K562 (cell line): ENCODE measurements at regions not wholly inside any gene's neighbourhood (a gene's known extent, or its start where the extent isn't known, plus 50 kb on each side); places are given as distances from the start of the nearest gene placed in this dataset.

ENCODE experiments used
- ATAC-seq: fragments of 200-7000 bp; cut with Tn5 transposase; 3 replicates; pipeline ENCODE4 v1.9.1; 2020; ENCODE audit warnings: moderate library complexity
- BruUV-seq: library from RNA; stranded (reverse); fragments of 400-500 nt; replicated peaks from 2 replicates; lab custom pipeline; 2021; lab: Mats Ljungman, UMichigan
- CTCF ChIA-PET: fragments of 300-600 bp; formaldehyde crosslinking; extraction: SDS; loops from one replicate; lab custom pipeline; 2021; ENCODE audit warnings: low intra/inter-chr PET ratio; lab: Yijun Ruan, JAX
- POLR2A ChIA-PET: fragments of 300-600, 350-650 bp; sonication (Branson Sonifier 250); formaldehyde crosslinking; extraction: SDS; loops from one replicate; lab custom pipeline; 2021; ENCODE audit warnings: antibody characterized with exemption, inconsistent platforms; lab: Yijun Ruan, JAX
- DNase-seq, 4 experiments: peaks; one replicate each; pipeline versions ENCODE4 v3.0.0 to v3.0.0-alpha.2; 2011 to 2018; ENCODE audit warnings: low spot score in 3 of 4, mixed read lengths in 3 of 4; ENCODE audit errors: extremely low read depth in 1 of 4
- FAIRE-seq: peaks from 2 replicates; lab custom pipeline; 2011; peaks lifted over from hg19 to GRCh38; lab: Jason Lieb, UNC
- H2AFZ ChIP-seq: 2 replicates; pipeline ENCODE4 v1.6.0; 2011; ENCODE audit warnings: low read depth, low read length, control low read depth, inconsistent platforms
- H3K27ac ChIP-seq: fragments of 200-600 bp; 3 replicates; pipeline ENCODE4 v1.8.0; 2011; ENCODE audit warnings: low read depth, mild to moderate bottlenecking, control low read depth, inconsistent platforms, low read length, moderate library complexity, mixed read lengths; ENCODE audit errors: extremely low read depth
- H3K27me3 ChIP-seq, 2 experiments: fragments of 300-600 bp in 1 of 2; 2 replicates in 1 of 2; 3 replicates in 1 of 2; pipeline versions ENCODE4 v1.6.0 to v1.8.0; 2011; ENCODE audit warnings: inconsistent platforms in 2 of 2, low read length in 2 of 2, mild to moderate bottlenecking in 1 of 2, mixed read lengths in 1 of 2, moderate library complexity in 1 of 2; ENCODE audit not compliant: control insufficient read depth in 2 of 2, insufficient read depth in 2 of 2
- H3K36me3 ChIP-seq: fragments of 300-600 bp; 3 replicates; pipeline ENCODE4 v1.8.0; 2011; ENCODE audit warnings: mild to moderate bottlenecking, low read length, inconsistent platforms; ENCODE audit not compliant: control insufficient read depth, insufficient read depth
- H3K4me1 ChIP-seq, 2 experiments: fragments of 200-600 bp in 1 of 2; replicated peaks in 1 of 2; 2 replicates in 1 of 2; 3 replicates in 1 of 2; pipeline versions ENCODE4 v1.5.1 to v1.8.0; 2011; ENCODE audit warnings: inconsistent platforms in 2 of 2, low read length in 2 of 2, mild to moderate bottlenecking in 1 of 2, mixed read lengths in 1 of 2, moderate library complexity in 1 of 2; ENCODE audit not compliant: control insufficient read depth in 2 of 2, insufficient read depth in 2 of 2
- H3K4me2 ChIP-seq: 2 replicates; pipeline ENCODE4 v1.6.1; 2011; ENCODE audit warnings: low read length, control low read depth, inconsistent platforms, mixed read lengths; ENCODE audit not compliant: insufficient read depth
- H3K4me3 ChIP-seq: fragments of 200-600 bp; sonication (generic), shearing (Covaris generic); 2 replicates; pipeline ENCODE4 v1.5.1; 2016; ENCODE audit warnings: control low read depth, inconsistent platforms
- H3K79me2 ChIP-seq: fragments of 200-600 bp; 3 replicates; pipeline ENCODE4 v1.8.0; 2011; ENCODE audit warnings: low read length, inconsistent platforms; ENCODE audit not compliant: control insufficient read depth, insufficient read depth
- H3K9ac ChIP-seq, 2 experiments: 2 replicates each; pipeline versions ENCODE4 v1.6.0 to v1.6.1; 2011; ENCODE audit warnings: low read depth in 2 of 2, low read length in 2 of 2, control low read depth in 1 of 2, inconsistent platforms in 1 of 2, mild to moderate bottlenecking in 1 of 2, mixed read lengths in 1 of 2; ENCODE audit not compliant: insufficient read depth in 1 of 2
- H3K9me1 ChIP-seq: one replicate; pipeline ENCODE4 v1.6.0; 2011; ENCODE audit warnings: inconsistent platforms, mild to moderate bottlenecking, low read length, moderate library complexity; ENCODE audit not compliant: control insufficient read depth, insufficient read depth
- H3K9me3 ChIP-seq: replicated peaks from 2 replicates; pipeline ENCODE4 v1.5.1; 2011; ENCODE audit warnings: low read depth, low read length, inconsistent platforms; ENCODE audit not compliant: control insufficient read depth, insufficient read depth
- H4K20me1 ChIP-seq: replicated peaks from 2 replicates; pipeline ENCODE4 v1.6.1; 2011; ENCODE audit warnings: low read length, inconsistent platforms, mixed read lengths; ENCODE audit not compliant: control insufficient read depth, insufficient read depth
- BCOR ChIP-seq: fragments of 450-650 bp; IDR thresholded peaks from 2 replicates; pipeline ENCODE4 v1.6.1; 2016
- CHD2 ChIP-seq: IDR thresholded peaks from 2 replicates; pipeline ENCODE4 v1.6.1; 2011; ENCODE audit warnings: low read depth, low read length
- COPS2 ChIP-seq: fragments of 450-650 bp; conservative IDR thresholded peaks from 2 replicates; pipeline ENCODE4 v1.6.1; 2016; ENCODE audit warnings: mild to moderate bottlenecking, moderate library complexity
- HEY1 ChIP-seq: fragments of 250-450 bp; sonication (Bioruptor Pico); IDR thresholded peaks from 2 replicates; pipeline ENCODE4 v1.5.0; 2020; ENCODE audit warnings: mild to moderate bottlenecking, moderate library complexity, borderline replicate concordance
- HNRNPH1 ChIP-seq: fragments of 200-400 bp; formaldehyde crosslinking; optimal IDR thresholded peaks from 2 replicates; pipeline ENCODE3; 2017; ENCODE audit warnings: low read depth, mild to moderate bottlenecking, low read length, moderate library complexity
- POU5F1 ChIP-seq: fragments of 150-350 bp; IDR thresholded peaks from 2 replicates; pipeline ENCODE4 v1.6.1; 2014; ENCODE audit warnings: borderline replicate concordance, low read length, low read depth, mild to moderate bottlenecking; ENCODE audit not compliant: partially characterized antibody
- PYGO2 ChIP-seq: fragments of 450-650 bp; IDR thresholded peaks from 2 replicates; pipeline ENCODE4 v1.6.1; 2016; ENCODE audit warnings: mild to moderate bottlenecking, missing genetic modification characterization, moderate library complexity, missing compliant biosample characterization
- RAD51 ChIP-seq: fragments of 450-650 bp; IDR thresholded peaks from 2 replicates; pipeline ENCODE4 v1.7.1; 2016; ENCODE audit warnings: low read depth, mild to moderate bottlenecking, borderline replicate concordance
- RBM25 ChIP-seq: fragments of 200-400 bp; formaldehyde crosslinking; IDR thresholded peaks from 2 replicates; pipeline ENCODE4 v1.6.1; 2018; ENCODE audit warnings: low read length, low read depth, moderate library complexity; ENCODE audit not compliant: severe bottlenecking
- TRIM25 ChIP-seq: fragments of 450-650 bp; IDR thresholded peaks from 2 replicates; pipeline ENCODE4 v1.7.0; 2016; ENCODE audit warnings: borderline replicate concordance
- TRIM28 ChIP-seq: fragments of 450-650 bp; IDR thresholded peaks from 2 replicates; pipeline ENCODE4 v1.6.1; 2017
- ZNF24 ChIP-seq: fragments of 450-650 bp; IDR thresholded peaks from 2 replicates; pipeline ENCODE4 v1.6.1; 2016
- ZNF79 ChIP-seq: fragments of 250-450 bp; sonication (Bioruptor Pico); IDR thresholded peaks from 2 replicates; pipeline ENCODE4 v1.4.0; 2020; ENCODE audit warnings: low read depth, mild to moderate bottlenecking, moderate library complexity
- WGBS: fragments of 100-300 bp; shearing (Covaris generic); methylation state at CpG from one replicate; pipeline ENCODE4 v1.1.6; 2016; ENCODE audit warnings: low coverage, mixed read lengths; ENCODE audit not compliant: insufficient coverage; ENCODE audit errors: missing lambda C conversion rate; 5-methylcytosine and 5-hydroxymethylcytosine counted together
- in situ Hi-C: fragments of 300-500 bp; cut with MboI; formaldehyde crosslinking; loops from 4 replicates; pipeline ENCODE4 v1.15.0; 2018; ENCODE audit warnings: inconsistent platforms, mixed read lengths
- intact Hi-C: fragments of 100-400 bp; cut with micrococcal nuclease; formaldehyde crosslinking; loops from 2 replicates; pipeline ENCODE4 v1.14.2; 2022

DNA sequence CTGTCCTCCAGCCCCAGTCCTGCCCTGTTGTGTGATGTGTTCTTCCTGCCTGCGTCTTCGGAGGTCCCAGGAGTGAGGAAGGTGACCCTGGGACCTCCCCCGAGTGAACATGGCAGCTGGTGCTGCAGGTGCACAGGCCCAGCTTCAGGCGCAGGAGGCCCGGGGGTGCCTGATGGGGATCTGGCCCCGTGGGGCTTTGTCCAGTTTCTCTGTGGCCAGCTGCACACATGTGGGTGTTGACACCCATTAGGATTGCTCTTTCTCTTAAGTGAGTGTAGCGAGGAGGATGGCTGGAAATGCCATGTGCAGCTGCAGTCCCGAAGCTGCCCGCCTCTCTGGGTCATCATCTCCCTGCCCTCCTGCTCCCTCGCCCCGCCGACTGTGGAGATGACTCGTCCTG lies 1279.7 kb downstream of the BRD1 start (continued):
- TF ChIP-seq TRIM25 (no peak), RAD51 (no peak), HEY1 (CRISPR knock-in tag) (no peak), HNRNPH1 (no peak), CHD2 (no peak), ZNF79 (CRISPR knock-in tag) (no peak), COPS2 (no peak), BCOR (no peak), POU5F1 (no peak)
- TF ChIP-seq, all 486 proteins: peak for 0

- ATAC-seq = no peak
Measured at GRCh38 chr22:48546653-48547424, 1280.8 kb downstream of the BRD1 start.

More at GRCh38 chr22:48546653-48547424, 1280.8 kb downstream of the BRD1 start:
- FAIRE-seq (no peak), DNase-seq (no peak)
- no TSS peak for BruUV-seq
- Histone ChIP-seq H3K9me3 (no peaks in the 10 kb centered on the region), H3K79me2 (no peaks in the 10 kb centered on the region), H3K36me3 (no peaks in the 10 kb centered on the region), H3K4me1 (no peaks in the 10 kb centered on the region), H3K9ac (no peak overlapping the region), H2AFZ (no peak overlapping the region), H3K4me3 (no peak overlapping the region), H3K27ac (no peak overlapping the region), H4K20me1 (no peaks in the 10 kb centered on the region), H3K4me2 (no peak overlapping the region), H3K27me3 (peaks cover 0 to 7% of the 10 kb centered on the region in 2 experiments; a peak in 1 of 5 replicates), H3K9me1 (no peaks in the 10 kb centered on the region)
- in situ Hi-C loops = no loop called here
- POLR2A ChIA-PET = interaction anchor here (0.6 kb wide), 1 partner anchor 47 kb away, joined by 3 read pairs; no protein-coding TSS in a partner anchor
- CTCF ChIA-PET = no interaction called here
- TF ChIP-seq RBM25 (no peak), TRIM28 (no peak), PYGO2 (tag) (no peak), ZNF24 (no peak)
- intact Hi-C loops = no loop called here
- WGBS = 2% methylated on average over 15 of the region's 19 CpGs
